HUES6 (cell line): ENCODE measurements at regions not wholly inside any gene's neighbourhood (a gene's known extent, or its start where the extent isn't known, plus 50 kb on each side); places are given as distances from the start of the nearest gene placed in this dataset.

Experiments
- H3K27ac ChIP-seq: 2 replicates; pipeline ENCODE4 v1.7.0; 2013; ENCODE audit warnings: low read depth, mild to moderate bottlenecking, low read length, inconsistent platforms
- H3K27me3 ChIP-seq: 2 replicates; pipeline ENCODE4 v1.6.1; 2013; ENCODE audit warnings: low read length; ENCODE audit not compliant: control insufficient read depth, insufficient read depth
- H3K36me3 ChIP-seq: 2 replicates; pipeline ENCODE4 v1.6.1; 2013; ENCODE audit warnings: low read length; ENCODE audit not compliant: control insufficient read depth, insufficient read depth
- H3K4me1 ChIP-seq: 2 replicates; pipeline ENCODE4 v1.6.1; 2013; ENCODE audit warnings: low read length; ENCODE audit not compliant: control insufficient read depth, insufficient read depth
- H3K4me3 ChIP-seq: 2 replicates; pipeline ENCODE4 v1.5.1; 2013; ENCODE audit warnings: low read depth, low read length
- H3K9ac ChIP-seq: one replicate; pipeline ENCODE4 v1.6.1; 2013; ENCODE audit warnings: mild to moderate bottlenecking, low read length
- H3K9me3 ChIP-seq: 2 replicates; pipeline ENCODE4 v1.6.1; 2013; ENCODE audit warnings: low read depth, low read length; ENCODE audit not compliant: control insufficient read depth, insufficient read depth

GRCh38 chr16:86283944-86284343 lies 226.4 kb upstream of the FOXF1 start:
- Histone ChIP-seq H3K4me3 (no peak overlapping the region; the same call in 1 of the 2 replicates), H3K4me1 (peaks cover 59% of the 10 kb centered on the region), H3K27ac (no peak overlapping the region), H3K9ac (no peak overlapping the region), H3K27me3 (peaks cover 75% of the 10 kb centered on the region), H3K9me3 (no peaks in the 10 kb centered on the region), H3K36me3 (no peaks in the 10 kb centered on the region)

GRCh38 chr16:86285421-86285820 lies 224.9 kb upstream of the FOXF1 start:
- H3K36me3 ChIP-seq: no peaks in the 10 kb centered on the region
- peaks cover 90% of the 10 kb centered on the region for H3K27me3 ChIP-seq
- no peak overlapping the region for H3K27ac ChIP-seq
- H3K9me3 ChIP-seq: no peaks in the 10 kb centered on the region
- no peak overlapping the region for H3K4me3 ChIP-seq
- peaks cover 63% of the 10 kb centered on the region for H3K4me1 ChIP-seq
- no peak overlapping the region for H3K9ac ChIP-seq

DNA sequence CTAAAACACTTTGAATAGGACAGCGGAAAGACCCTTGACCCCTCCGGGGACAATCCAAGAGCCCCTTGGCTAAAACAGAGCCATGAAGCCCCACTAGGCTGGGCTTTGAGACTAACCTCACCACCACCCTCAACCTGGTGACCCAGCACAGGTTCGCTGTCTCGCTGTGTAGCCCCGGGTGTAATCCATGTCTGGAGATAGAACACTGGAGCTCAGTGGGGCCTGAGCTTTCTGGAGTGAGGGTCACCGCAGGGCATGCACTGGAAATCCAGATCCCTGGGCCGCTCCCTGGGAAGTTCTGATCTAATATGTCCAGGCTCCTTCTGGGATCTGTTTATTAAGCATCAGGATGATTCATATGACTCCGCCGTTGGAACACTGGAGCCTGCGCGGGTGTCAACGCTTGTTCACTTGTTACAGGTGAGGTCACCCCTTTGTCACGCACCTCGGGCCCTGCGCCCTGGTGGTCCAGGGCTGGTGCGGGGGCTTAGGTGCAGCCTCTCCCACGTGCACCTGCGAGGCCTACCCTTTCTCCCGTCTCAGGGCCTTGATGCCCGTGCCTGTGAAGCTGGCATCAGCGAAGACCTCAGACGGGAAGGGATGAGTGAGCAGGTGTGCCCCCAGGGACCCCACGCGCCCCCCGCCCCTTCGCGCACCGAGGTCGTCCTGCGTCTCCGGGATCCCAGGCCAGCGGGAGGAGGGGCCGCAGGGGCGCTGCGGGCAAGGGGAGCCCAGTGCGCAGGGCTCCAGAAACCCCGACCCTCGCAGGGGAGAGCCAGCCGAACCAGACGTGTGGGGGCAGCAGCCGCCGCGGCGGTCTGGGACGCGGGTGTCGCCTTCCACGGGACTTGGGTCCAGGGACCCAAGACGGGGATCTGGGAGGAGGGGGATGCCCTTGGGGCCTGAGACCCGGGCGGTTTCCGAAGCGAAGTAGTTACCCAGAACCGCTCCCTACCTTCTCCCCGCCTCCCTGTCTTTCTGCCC lies 224.1 kb upstream of the FOXF1 start:
- Histone ChIP-seq H3K27me3 (peaks cover 98% of the 10 kb centered on the region), H3K9ac (no peak overlapping the region), H3K27ac (no peak overlapping the region), H3K9me3 (no peaks in the 10 kb centered on the region), H3K4me3 (peak overlapping the region; percentile 71), H3K36me3 (no peaks in the 10 kb centered on the region), H3K4me1 (peaks cover 62% of the 10 kb centered on the region)

DNA sequence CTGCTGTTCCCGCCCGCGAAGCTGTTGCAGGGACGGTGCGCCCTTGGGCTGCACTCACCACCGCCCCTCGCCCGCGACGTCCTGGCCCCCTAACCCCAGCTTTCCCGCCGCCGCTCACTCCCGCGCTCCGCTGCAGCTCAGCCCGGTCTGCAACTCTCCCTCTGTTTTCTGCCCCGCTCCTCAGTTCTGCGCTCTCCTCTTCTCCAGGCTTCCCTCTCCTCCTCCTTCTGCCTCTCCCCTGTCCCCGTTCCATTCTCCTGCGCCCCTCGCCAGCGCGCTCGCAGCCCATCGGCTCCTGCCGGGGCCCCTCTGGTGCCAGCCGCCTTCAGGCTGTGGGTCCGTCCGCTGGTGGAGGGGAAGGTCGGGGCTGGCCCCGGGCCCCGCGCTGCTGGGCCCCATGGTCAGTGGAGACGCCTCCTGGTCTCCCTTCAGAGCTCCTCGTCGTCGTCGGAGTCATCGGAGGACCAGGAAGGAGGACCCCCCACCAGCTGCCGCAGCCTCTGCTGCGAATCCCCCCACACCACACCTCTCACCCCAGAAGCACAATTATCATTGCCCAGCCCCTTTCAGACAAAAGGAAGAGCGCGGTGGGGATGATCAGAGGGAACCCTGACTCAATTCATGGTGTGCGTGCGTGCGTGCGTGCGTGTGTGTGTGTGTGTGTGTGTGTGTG lies 223.2 kb upstream of the FOXF1 start:
- Histone ChIP-seq H3K36me3 (no peaks in the 10 kb centered on the region), H3K4me3 (peak overlapping the region; percentile 71), H3K9ac (no peak overlapping the region), H3K27ac (no peak overlapping the region), H3K27me3 (peaks cover 98% of the 10 kb centered on the region), H3K9me3 (no peaks in the 10 kb centered on the region), H3K4me1 (peaks cover 53% of the 10 kb centered on the region)

GRCh38 chr16:86287664-86288201 lies 222.6 kb upstream of the FOXF1 start:
- H3K27me3 ChIP-seq: peaks cover 97% of the 10 kb centered on the region
- H3K4me1 ChIP-seq: peaks cover 49% of the 10 kb centered on the region
- H3K9ac ChIP-seq: no peak overlapping the region
- H3K27ac ChIP-seq: no peak overlapping the region
- H3K4me3 ChIP-seq: peak overlapping the region; percentile 71
- H3K9me3 ChIP-seq: no peaks in the 10 kb centered on the region
- H3K36me3 ChIP-seq: no peaks in the 10 kb centered on the region

DNA sequence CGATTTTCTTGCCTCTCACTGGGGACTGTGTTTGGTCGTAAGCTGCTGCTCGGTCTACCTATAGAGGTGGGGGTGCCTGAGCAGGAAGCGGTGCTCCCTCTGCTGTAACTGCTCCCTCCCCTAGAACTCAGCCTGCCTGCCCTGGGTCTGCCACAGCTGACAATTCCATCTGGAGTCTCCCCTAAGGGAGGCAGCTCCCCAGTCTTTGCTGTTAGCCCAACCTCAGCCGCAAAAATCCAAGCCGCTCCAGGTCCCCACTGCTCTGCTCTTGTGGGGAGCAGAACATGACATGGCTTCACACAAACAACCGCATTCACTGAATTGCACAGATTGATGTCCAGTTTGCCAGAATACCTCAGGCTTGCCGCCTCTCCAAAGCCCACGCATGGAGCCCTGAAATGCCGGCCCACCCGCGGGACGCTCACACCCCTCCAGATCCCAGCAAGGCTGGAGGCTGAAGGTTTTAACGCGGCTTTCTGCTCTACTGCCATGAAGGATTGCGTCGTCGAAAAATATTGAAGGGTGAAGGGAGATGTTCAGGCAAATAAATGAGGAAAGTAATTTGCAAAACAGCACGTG lies 221.5 kb upstream of the FOXF1 start:
- Histone ChIP-seq H3K9ac (no peak overlapping the region), H3K36me3 (no peaks in the 10 kb centered on the region), H3K4me3 (peak overlapping the region; percentile 13; the same call in 1 of the 2 replicates), H3K9me3 (no peaks in the 10 kb centered on the region), H3K4me1 (peaks cover 49% of the 10 kb centered on the region), H3K27me3 (peaks cover 98% of the 10 kb centered on the region), H3K27ac (no peak overlapping the region)

DNA sequence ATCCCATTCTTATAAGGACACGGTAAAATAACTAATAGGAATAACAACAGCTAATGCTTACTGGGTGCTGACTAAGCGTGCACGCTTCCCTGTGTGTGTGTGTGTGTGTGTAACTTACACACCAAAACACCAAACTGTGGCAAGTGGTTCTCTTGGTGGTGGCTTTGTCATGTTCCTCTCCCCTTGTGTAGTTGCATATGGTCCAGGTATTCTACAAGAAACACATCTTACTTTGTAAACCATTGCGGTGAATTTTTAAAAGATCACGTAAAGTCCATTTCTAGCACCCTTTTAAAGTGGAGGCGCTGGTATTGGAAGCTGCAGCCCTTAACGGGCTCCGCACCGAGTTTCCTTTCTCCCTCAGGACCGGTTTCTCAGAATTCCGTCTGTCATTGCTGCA lies 221.0 kb upstream of the FOXF1 start:
- Histone ChIP-seq H3K9ac (no peak overlapping the region), H3K36me3 (no peaks in the 10 kb centered on the region), H3K27me3 (peaks cover 98% of the 10 kb centered on the region), H3K27ac (no peak overlapping the region), H3K4me1 (peaks cover 45% of the 10 kb centered on the region), H3K4me3 (no peak overlapping the region), H3K9me3 (no peaks in the 10 kb centered on the region)

DNA sequence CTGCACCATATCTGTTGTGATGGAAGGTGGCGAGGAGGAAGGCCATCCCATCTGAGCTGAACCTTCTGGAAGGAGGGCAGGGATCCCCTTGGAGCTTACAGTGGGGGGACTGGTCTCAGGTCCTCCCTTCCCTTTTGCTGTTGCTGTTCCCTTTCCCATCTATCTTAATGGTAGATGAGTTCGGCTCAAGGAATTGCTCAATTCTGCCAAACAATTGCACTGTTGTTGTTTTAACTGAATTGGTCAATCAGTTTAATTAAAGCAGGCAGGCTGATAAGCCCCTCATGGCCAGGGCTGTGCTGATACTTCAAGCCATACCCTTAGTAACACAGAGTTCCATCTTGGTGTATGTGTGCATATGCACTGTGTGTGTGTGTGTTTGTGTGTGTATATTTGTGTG lies 220.4 kb upstream of the FOXF1 start:
- Histone ChIP-seq H3K4me1 (peaks cover 43% of the 10 kb centered on the region), H3K27me3 (peaks cover 98% of the 10 kb centered on the region), H3K9ac (no peak overlapping the region)

GRCh38 chr16:86291491-86291890 lies 218.8 kb upstream of the FOXF1 start:
- Histone ChIP-seq H3K27me3 (peaks cover 98% of the 10 kb centered on the region), H3K4me1 (peaks cover 28% of the 10 kb centered on the region), H3K36me3 (no peaks in the 10 kb centered on the region), H3K9me3 (no peaks in the 10 kb centered on the region), H3K27ac (no peak overlapping the region), H3K4me3 (no peak overlapping the region), H3K9ac (no peak overlapping the region)

More for the DNA sequence above, 220.4 kb upstream of the FOXF1 start:
- Histone ChIP-seq H3K27ac (no peak overlapping the region), H3K36me3 (no peaks in the 10 kb centered on the region), H3K4me3 (no peak overlapping the region), H3K9me3 (no peaks in the 10 kb centered on the region)

- Histone ChIP-seq H3K4me3 (no peak overlapping the region), H3K27ac (no peak overlapping the region), H3K27me3 (peaks cover 98% of the 10 kb centered on the region), H3K9ac (no peak overlapping the region), H3K36me3 (no peaks in the 10 kb centered on the region), H3K4me1 (peaks cover 33% of the 10 kb centered on the region), H3K9me3 (no peaks in the 10 kb centered on the region)
Measured at GRCh38 chr16:86292171-86292775, 218.1 kb upstream of the FOXF1 start.
